ENCODE measurements at regions not wholly inside any gene's neighbourhood (a gene's known extent, or its start where the extent isn't known, plus 50 kb on each side); places are given as distances from the start of the nearest gene placed in this dataset.

DNA sequence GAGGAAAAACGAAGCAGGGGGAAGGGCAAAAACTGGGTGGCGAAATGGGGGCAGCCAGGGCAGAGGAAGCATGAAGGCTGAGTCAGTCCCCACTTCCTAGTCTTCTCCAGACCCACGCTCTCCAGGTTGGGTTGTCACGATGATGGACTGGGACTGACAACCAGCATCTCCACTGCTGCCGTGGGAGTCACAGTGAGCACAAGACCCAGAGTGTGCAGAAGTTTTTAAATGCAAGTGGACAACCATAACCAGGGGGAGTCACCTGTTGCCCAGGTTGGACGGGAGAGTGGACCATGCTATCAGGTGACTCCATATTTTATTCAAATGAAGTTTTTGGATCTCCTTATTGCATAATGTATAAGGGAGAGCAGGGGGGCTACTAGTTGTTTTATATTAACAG is 511.4 kb upstream of the ZFP42 start (continued):
- no peak for TF ChIP-seq ATF2 (IDR thresholded peaks at IDR 0.05; ENCODE audit: low read length)
- TF ChIP-seq TAF1 (IDR thresholded peaks at IDR 0.05; ENCODE audit: low read depth, low read length), result no peak
- TF ChIP-seq, protein P1, sequence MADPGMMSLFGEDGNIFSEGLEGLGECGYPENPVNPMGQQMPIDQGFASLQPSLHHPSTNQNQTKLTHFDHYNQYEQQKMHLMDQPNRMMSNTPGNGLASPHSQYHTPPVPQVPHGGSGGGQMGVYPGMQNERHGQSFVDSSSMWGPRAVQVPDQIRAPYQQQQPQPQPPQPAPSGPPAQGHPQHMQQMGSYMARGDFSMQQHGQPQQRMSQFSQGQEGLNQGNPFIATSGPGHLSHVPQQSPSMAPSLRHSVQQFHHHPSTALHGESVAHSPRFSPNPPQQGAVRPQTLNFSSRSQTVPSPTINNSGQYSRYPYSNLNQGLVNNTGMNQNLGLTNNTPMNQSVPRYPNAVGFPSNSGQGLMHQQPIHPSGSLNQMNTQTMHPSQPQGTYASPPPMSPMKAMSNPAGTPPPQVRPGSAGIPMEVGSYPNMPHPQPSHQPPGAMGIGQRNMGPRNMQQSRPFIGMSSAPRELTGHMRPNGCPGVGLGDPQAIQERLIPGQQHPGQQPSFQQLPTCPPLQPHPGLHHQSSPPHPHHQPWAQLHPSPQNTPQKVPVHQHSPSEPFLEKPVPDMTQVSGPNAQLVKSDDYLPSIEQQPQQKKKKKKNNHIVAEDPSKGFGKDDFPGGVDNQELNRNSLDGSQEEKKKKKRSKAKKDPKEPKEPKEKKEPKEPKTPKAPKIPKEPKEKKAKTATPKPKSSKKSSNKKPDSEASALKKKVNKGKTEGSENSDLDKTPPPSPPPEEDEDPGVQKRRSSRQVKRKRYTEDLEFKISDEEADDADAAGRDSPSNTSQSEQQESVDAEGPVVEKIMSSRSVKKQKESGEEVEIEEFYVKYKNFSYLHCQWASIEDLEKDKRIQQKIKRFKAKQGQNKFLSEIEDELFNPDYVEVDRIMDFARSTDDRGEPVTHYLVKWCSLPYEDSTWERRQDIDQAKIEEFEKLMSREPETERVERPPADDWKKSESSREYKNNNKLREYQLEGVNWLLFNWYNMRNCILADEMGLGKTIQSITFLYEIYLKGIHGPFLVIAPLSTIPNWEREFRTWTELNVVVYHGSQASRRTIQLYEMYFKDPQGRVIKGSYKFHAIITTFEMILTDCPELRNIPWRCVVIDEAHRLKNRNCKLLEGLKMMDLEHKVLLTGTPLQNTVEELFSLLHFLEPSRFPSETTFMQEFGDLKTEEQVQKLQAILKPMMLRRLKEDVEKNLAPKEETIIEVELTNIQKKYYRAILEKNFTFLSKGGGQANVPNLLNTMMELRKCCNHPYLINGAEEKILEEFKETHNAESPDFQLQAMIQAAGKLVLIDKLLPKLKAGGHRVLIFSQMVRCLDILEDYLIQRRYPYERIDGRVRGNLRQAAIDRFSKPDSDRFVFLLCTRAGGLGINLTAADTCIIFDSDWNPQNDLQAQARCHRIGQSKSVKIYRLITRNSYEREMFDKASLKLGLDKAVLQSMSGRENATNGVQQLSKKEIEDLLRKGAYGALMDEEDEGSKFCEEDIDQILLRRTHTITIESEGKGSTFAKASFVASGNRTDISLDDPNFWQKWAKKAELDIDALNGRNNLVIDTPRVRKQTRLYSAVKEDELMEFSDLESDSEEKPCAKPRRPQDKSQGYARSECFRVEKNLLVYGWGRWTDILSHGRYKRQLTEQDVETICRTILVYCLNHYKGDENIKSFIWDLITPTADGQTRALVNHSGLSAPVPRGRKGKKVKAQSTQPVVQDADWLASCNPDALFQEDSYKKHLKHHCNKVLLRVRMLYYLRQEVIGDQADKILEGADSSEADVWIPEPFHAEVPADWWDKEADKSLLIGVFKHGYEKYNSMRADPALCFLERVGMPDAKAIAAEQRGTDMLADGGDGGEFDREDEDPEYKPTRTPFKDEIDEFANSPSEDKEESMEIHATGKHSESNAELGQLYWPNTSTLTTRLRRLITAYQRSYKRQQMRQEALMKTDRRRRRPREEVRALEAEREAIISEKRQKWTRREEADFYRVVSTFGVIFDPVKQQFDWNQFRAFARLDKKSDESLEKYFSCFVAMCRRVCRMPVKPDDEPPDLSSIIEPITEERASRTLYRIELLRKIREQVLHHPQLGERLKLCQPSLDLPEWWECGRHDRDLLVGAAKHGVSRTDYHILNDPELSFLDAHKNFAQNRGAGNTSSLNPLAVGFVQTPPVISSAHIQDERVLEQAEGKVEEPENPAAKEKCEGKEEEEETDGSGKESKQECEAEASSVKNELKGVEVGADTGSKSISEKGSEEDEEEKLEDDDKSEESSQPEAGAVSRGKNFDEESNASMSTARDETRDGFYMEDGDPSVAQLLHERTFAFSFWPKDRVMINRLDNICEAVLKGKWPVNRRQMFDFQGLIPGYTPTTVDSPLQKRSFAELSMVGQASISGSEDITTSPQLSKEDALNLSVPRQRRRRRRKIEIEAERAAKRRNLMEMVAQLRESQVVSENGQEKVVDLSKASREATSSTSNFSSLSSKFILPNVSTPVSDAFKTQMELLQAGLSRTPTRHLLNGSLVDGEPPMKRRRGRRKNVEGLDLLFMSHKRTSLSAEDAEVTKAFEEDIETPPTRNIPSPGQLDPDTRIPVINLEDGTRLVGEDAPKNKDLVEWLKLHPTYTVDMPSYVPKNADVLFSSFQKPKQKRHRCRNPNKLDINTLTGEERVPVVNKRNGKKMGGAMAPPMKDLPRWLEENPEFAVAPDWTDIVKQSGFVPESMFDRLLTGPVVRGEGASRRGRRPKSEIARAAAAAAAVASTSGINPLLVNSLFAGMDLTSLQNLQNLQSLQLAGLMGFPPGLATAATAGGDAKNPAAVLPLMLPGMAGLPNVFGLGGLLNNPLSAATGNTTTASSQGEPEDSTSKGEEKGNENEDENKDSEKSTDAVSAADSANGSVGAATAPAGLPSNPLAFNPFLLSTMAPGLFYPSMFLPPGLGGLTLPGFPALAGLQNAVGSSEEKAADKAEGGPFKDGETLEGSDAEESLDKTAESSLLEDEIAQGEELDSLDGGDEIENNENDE (IDR thresholded peaks at IDR 0.05; ENCODE audit: insufficient replicate concordance, low read length), result no peak
- TF ChIP-seq SIX5 (IDR thresholded peaks at IDR 0.05; ENCODE audit: low read depth, low read length), result no peak
- no peak for TF ChIP-seq CBX5 (IDR thresholded peaks at IDR 0.05; ENCODE audit: low read depth, low read length)
- TF ChIP-seq KDM4A (IDR thresholded peaks at IDR 0.05; ENCODE audit: low read depth, low read length, severe bottlenecking), result no peak
- TF ChIP-seq, protein P2, sequence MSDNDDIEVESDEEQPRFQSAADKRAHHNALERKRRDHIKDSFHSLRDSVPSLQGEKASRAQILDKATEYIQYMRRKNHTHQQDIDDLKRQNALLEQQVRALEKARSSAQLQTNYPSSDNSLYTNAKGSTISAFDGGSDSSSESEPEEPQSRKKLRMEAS (IDR thresholded peaks at IDR 0.05), result no peak
- no peak for TF ChIP-seq HDAC6 (IDR thresholded peaks at IDR 0.05; ENCODE audit: low read depth, low read length)

Data from H1 (cell line).